Brain microvascular endothelial cell (primary cell): ENCODE measurements at regions not wholly inside any gene's neighbourhood (a gene's known extent, or its start where the extent isn't known, plus 50 kb on each side); places are given as distances from the start of the nearest gene placed in this dataset.

ENCODE experiments used
- DNase-seq: peaks from one replicate; pipeline ENCODE4 v3.0.0-alpha.2; 2020
- H3K27ac ChIP-seq: fragments of 250-450 bp; sonication (Bioruptor Pico); 2 replicates; pipeline ENCODE4 v1.5.1; 2020; ENCODE audit warnings: mild to moderate bottlenecking, moderate library complexity
- H3K27me3 ChIP-seq: fragments of 250-450 bp; sonication (Bioruptor Pico); replicated peaks from 2 replicates; pipeline ENCODE4 v1.5.1; 2020; ENCODE audit warnings: mild to moderate bottlenecking
- H3K36me3 ChIP-seq: fragments of 250-450 bp; sonication (Bioruptor Pico); replicated peaks from 2 replicates; pipeline ENCODE4 v1.5.1; 2020; ENCODE audit warnings: mild to moderate bottlenecking
- H3K4me3 ChIP-seq: 2 replicates; pipeline ENCODE4 v1.5.1; 2011; ENCODE audit warnings: low read depth, mild to moderate bottlenecking, control low read depth, low read length, moderate library complexity
- in situ Hi-C: cut with HindIII; loops from 2 replicates; pipeline ENCODE4 v1.10.0; 2017; ENCODE audit warnings: low sequenced_read_pairs, low pct_ligation_motif_present
- TF ChIP-seq, protein P1 (sequence below): IDR thresholded peaks from 2 replicates; pipeline ENCODE4 v1.5.1; 2011; ENCODE audit warnings: low read depth, mild to moderate bottlenecking, moderate library complexity, low read length, control low read depth, inconsistent platforms; ENCODE audit errors: missing control alignments

DNA sequence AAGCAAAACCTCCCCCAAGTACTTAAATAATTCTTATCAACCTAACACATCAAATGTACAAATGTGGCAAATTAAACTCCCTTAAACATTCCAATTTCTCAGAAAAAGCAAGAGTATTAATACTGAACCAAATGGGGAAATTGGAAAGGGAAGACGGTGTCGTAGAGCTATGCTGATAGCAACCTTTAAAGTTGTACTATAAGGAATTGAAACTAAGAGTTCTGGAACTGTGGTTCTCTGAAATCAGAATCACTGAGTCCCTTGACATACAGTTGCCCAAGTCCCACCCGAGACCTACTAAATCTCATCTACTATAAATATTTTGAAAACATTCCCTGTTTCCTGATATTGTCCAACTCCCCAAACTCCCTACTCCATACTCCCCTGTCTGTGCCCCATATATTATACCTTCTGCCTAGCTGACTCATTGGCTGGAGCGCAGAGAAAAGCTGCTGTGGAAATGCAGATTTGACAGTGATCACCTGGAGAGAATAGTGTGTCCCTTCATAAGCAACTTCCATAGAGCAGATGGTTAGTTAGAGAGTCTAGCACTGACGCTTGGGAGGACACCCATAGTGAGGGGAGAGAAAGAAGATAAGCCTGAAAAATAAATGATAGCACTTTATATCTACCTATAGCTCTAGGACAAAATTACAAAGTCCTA lies 51.4 kb upstream of the ITM2B start:
- in situ Hi-C loops: no loop called here
- TF ChIP-seq, protein P1, sequence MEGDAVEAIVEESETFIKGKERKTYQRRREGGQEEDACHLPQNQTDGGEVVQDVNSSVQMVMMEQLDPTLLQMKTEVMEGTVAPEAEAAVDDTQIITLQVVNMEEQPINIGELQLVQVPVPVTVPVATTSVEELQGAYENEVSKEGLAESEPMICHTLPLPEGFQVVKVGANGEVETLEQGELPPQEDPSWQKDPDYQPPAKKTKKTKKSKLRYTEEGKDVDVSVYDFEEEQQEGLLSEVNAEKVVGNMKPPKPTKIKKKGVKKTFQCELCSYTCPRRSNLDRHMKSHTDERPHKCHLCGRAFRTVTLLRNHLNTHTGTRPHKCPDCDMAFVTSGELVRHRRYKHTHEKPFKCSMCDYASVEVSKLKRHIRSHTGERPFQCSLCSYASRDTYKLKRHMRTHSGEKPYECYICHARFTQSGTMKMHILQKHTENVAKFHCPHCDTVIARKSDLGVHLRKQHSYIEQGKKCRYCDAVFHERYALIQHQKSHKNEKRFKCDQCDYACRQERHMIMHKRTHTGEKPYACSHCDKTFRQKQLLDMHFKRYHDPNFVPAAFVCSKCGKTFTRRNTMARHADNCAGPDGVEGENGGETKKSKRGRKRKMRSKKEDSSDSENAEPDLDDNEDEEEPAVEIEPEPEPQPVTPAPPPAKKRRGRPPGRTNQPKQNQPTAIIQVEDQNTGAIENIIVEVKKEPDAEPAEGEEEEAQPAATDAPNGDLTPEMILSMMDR: no peak
- Histone ChIP-seq H3K27ac (no peak overlapping the region), H3K4me3 (no peak overlapping the region), H3K27me3 (no peaks in the 10 kb centered on the region), H3K36me3 (no peaks in the 10 kb centered on the region)
- DNase-seq: no peak

DNA sequence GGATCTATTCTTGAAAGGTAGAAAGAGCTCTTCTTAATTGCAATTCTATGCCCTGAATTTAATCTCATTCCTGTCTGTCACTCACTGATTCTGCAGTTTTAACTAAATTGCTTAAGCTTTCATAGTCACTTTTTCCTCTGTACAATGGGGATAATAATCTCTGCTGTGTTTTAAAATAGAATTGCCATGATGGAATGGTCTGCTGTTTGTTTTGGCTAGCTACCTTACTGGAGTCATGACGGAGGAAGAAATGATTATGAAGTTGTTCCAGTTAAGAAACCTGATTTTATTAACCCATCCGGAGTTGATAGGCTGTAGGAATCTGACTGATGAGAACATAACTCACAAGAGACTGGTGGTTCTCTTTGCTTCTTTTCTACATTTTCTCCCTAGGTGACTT lies 54.9 kb upstream of the ITM2B start:
- Histone ChIP-seq H3K4me3 (no peak overlapping the region), H3K36me3 (no peaks in the 10 kb centered on the region), H3K27me3 (no peaks in the 10 kb centered on the region), H3K27ac (no peak overlapping the region)
- in situ Hi-C loops: no loop called here
- TF ChIP-seq, protein P1: no peak
- DNase-seq: no peak

DNA sequence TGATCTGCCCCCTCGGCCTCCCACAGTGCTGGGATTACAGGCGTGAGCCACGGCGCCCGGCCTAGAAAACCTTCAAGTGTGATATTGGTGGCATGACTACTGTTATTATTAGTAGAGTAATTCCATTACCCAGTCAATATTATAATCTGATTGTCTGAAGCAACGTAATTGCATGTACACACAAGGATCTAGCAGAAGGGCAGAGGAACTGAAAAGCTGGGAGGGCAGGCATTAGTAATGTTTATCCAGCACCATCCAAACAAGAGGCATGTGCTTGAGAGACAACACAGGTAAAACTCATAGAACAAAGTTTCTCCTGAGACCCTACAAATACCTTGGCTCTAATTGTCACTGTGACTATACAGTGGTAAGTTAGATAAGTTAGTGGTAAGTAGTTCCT lies 56.2 kb upstream of the ITM2B start:
- H3K27ac ChIP-seq: no peak overlapping the region
- in situ Hi-C loops: no loop called here
- no peak overlapping the region for H3K4me3 ChIP-seq
- TF ChIP-seq, protein P1: no peak
- H3K27me3 ChIP-seq: no peaks in the 10 kb centered on the region
- H3K36me3 ChIP-seq: no peaks in the 10 kb centered on the region
- DNase-seq: no peak

DNA sequence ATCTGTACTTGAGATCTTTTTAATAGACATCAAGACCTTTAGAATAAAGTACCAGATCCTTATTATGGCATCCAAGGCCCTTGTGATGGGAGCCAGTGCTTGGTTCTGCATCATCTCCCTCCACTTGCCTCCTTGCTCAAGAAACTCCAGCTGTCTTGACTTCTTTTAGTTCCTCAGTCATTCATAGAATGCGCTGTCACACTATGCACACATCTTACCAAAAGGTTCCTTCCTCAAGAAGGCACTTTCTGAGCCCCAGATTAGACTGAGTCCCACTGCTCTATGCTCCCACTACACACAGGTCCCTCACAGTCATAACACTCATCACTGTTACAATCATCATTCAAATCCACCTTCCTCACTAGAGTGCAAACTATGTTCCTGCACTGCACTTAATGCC lies 57.8 kb upstream of the ITM2B start:
- Histone ChIP-seq H3K27me3 (no peaks in the 10 kb centered on the region), H3K36me3 (no peaks in the 10 kb centered on the region), H3K4me3 (no peak overlapping the region), H3K27ac (no peak overlapping the region)
- TF ChIP-seq, protein P1: no peak
- DNase-seq: no peak
- in situ Hi-C loops: no loop called here

DNA sequence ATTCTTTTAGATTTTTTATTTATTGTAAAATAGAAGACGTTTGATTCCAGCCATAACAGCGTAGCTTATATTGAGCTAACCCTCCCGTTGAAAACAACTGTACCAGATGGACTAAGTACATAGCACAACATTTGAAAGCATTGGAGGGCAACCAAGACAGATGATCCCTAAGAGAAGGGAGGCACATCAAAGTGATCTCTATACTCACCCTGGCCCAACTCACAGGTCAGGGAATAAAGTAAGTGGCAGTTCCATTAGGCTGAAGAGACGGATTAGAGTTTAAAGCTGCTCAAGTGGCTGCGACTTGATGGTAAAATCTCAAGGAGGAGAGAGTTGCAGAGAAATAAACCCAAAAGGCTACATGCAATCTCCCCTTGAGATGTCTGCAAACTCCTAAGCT lies 65.1 kb upstream of the ITM2B start:
- no peak for DNase-seq
- Histone ChIP-seq H3K27ac (no peak overlapping the region), H3K4me3 (no peak overlapping the region), H3K27me3 (no peaks in the 10 kb centered on the region), H3K36me3 (no peaks in the 10 kb centered on the region)
- TF ChIP-seq, protein P1: no peak
- in situ Hi-C loops: no loop called here

DNA sequence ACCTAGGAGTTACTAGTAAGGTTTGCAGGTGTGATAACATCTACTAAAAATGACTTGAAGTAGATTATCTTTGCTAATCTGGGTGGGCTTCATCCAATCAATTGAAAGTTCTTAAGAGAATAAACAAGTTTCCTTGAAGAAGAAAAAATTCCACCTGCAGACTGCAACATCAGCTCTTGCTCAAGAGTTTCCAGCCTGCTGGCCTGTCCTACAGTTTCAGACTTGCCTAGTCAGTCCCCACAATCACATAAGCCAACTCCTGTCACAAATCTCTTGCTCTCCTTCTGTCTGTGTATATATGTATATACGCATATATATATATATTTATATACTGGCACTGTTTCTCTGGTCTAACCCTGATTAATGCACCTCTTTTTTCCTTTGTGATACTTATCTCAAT lies 67.3 kb upstream of the ITM2B start:
- in situ Hi-C loops: no loop called here
- Histone ChIP-seq H3K36me3 (no peaks in the 10 kb centered on the region), H3K4me3 (no peak overlapping the region), H3K27ac (no peak overlapping the region), H3K27me3 (no peaks in the 10 kb centered on the region)
- DNase-seq: no peak
- TF ChIP-seq, protein P1: no peak
